ENCODE measurements at regions not wholly inside any gene's neighbourhood (a gene's known extent, or its start where the extent isn't known, plus 50 kb on each side); places are given as distances from the start of the nearest gene placed in this dataset.
"Not testable (repeated sequence)": the region's sequence is repeated elsewhere in the genome, so short reads cannot be mapped to it uniquely, and the experiment has no call there.

- no peaks in the 10 kb centered on the region for H3K36me3 ChIP-seq (ENCODE audit: control insufficient read depth, insufficient read depth, low read length, severe bottlenecking)
- no peaks in the 10 kb centered on the region for H3K9me3 ChIP-seq (ENCODE audit: control insufficient read depth, low read length)
- no peak overlapping the region for H3K9ac ChIP-seq (ENCODE audit: low read length)
Observed at GRCh38 chr1:109840011-109840629, 70.5 kb upstream of the CSF1 start.

GRCh38 chr1:109839276-109839675 lies 71.4 kb upstream of the CSF1 start:
- not testable (repeated sequence) for H3K9ac ChIP-seq (ENCODE audit: low read length); H3K36me3 ChIP-seq (ENCODE audit: control insufficient read depth, insufficient read depth, low read length, severe bottlenecking); H3K4me3 ChIP-seq (ENCODE audit: low read length); DNase-seq (ENCODE audit: low read depth); H3K27me3 ChIP-seq (replicated peaks; ENCODE audit: control insufficient read depth, insufficient read depth, low read length); H3K9me3 ChIP-seq (ENCODE audit: control insufficient read depth, low read length)
- H3K4me1 ChIP-seq (ENCODE audit: control insufficient read depth, insufficient read depth, low read length), result peaks cover 11% of the 10 kb centered on the region

More at GRCh38 chr1:109840011-109840629, 70.5 kb upstream of the CSF1 start:
- Histone ChIP-seq H3K27me3 (replicated peaks; ENCODE audit: control insufficient read depth, insufficient read depth, low read length) (no peaks in the 10 kb centered on the region), H3K4me3 (ENCODE audit: low read length) (no peak overlapping the region), H3K4me1 (ENCODE audit: control insufficient read depth, insufficient read depth, low read length) (peaks cover 5% of the 10 kb centered on the region)
- no peak for DNase-seq (ENCODE audit: low read depth)

- H3K4me1 ChIP-seq (ENCODE audit: control insufficient read depth, insufficient read depth, low read length), result peaks cover 15% of the 10 kb centered on the region
- peak; percentile 41 for DNase-seq (ENCODE audit: low read depth)
Observed at GRCh38 chr1:109838838-109839240, 71.8 kb upstream of the CSF1 start.

GRCh38 chr1:109837852-109838570 lies 72.6 kb upstream of the CSF1 start:
- Histone ChIP-seq H3K4me1 (ENCODE audit: control insufficient read depth, insufficient read depth, low read length) (peaks cover 22% of the 10 kb centered on the region), H3K9ac (ENCODE audit: low read length) (no peak overlapping the region), H3K4me3 (ENCODE audit: low read length) (no peak overlapping the region), H3K36me3 (ENCODE audit: control insufficient read depth, insufficient read depth, low read length, severe bottlenecking) (no peaks in the 10 kb centered on the region), H3K9me3 (ENCODE audit: control insufficient read depth, low read length) (no peaks in the 10 kb centered on the region), H3K27me3 (replicated peaks; ENCODE audit: control insufficient read depth, insufficient read depth, low read length) (no peaks in the 10 kb centered on the region)
- no peak for DNase-seq (ENCODE audit: low read depth)

More at GRCh38 chr1:109838838-109839240, 71.8 kb upstream of the CSF1 start:
- Histone ChIP-seq H3K36me3 (ENCODE audit: control insufficient read depth, insufficient read depth, low read length, severe bottlenecking) (no peaks in the 10 kb centered on the region), H3K9me3 (ENCODE audit: control insufficient read depth, low read length) (no peaks in the 10 kb centered on the region), H3K4me3 (ENCODE audit: low read length) (no peak overlapping the region), H3K27me3 (replicated peaks; ENCODE audit: control insufficient read depth, insufficient read depth, low read length) (no peaks in the 10 kb centered on the region), H3K9ac (ENCODE audit: low read length) (no peak overlapping the region)

GRCh38 chr1:109835645-109836044 lies 71.9 kb upstream of the EPS8L3 start:
- peaks cover 22% of the 10 kb centered on the region for H3K4me1 ChIP-seq (ENCODE audit: control insufficient read depth, insufficient read depth, low read length)
- H3K9ac ChIP-seq (ENCODE audit: low read length), result not testable (repeated sequence)

GRCh38 chr1:109834951-109835350 lies 71.2 kb upstream of the EPS8L3 start:
- no peak overlapping the region for H3K4me3 ChIP-seq (ENCODE audit: low read length)
- peaks cover 22% of the 10 kb centered on the region for H3K4me1 ChIP-seq (ENCODE audit: control insufficient read depth, insufficient read depth, low read length)
- no peak overlapping the region for H3K9ac ChIP-seq (ENCODE audit: low read length)
- no peaks in the 10 kb centered on the region for H3K9me3 ChIP-seq (ENCODE audit: control insufficient read depth, low read length)
- no peak for DNase-seq (ENCODE audit: low read depth)
- no peaks in the 10 kb centered on the region for H3K36me3 ChIP-seq (ENCODE audit: control insufficient read depth, insufficient read depth, low read length, severe bottlenecking)
- no peaks in the 10 kb centered on the region for H3K27me3 ChIP-seq (replicated peaks; ENCODE audit: control insufficient read depth, insufficient read depth, low read length)

More at GRCh38 chr1:109835645-109836044, 71.9 kb upstream of the EPS8L3 start:
- not testable (repeated sequence) for H3K4me3 ChIP-seq (ENCODE audit: low read length); H3K9me3 ChIP-seq (ENCODE audit: control insufficient read depth, low read length); H3K27me3 ChIP-seq (replicated peaks; ENCODE audit: control insufficient read depth, insufficient read depth, low read length); H3K36me3 ChIP-seq (ENCODE audit: control insufficient read depth, insufficient read depth, low read length, severe bottlenecking); DNase-seq (ENCODE audit: low read depth)

- H3K9me3 ChIP-seq (ENCODE audit: control insufficient read depth, low read length), result no peaks in the 10 kb centered on the region
- H3K36me3 ChIP-seq (ENCODE audit: control insufficient read depth, insufficient read depth, low read length, severe bottlenecking), result no peaks in the 10 kb centered on the region
- H3K4me1 ChIP-seq (ENCODE audit: control insufficient read depth, insufficient read depth, low read length), result peaks cover 36% of the 10 kb centered on the region
- H3K9ac ChIP-seq (ENCODE audit: low read length), result no peak overlapping the region
- no peak overlapping the region for H3K4me3 ChIP-seq (ENCODE audit: low read length)
- DNase-seq (ENCODE audit: low read depth), result no peak
- H3K27me3 ChIP-seq (replicated peaks; ENCODE audit: control insufficient read depth, insufficient read depth, low read length), result no peaks in the 10 kb centered on the region
Observed at GRCh38 chr1:109832945-109833344, 69.2 kb upstream of the EPS8L3 start.

- H3K27me3 ChIP-seq (replicated peaks; ENCODE audit: control insufficient read depth, insufficient read depth, low read length), result no peaks in the 10 kb centered on the region
- DNase-seq (ENCODE audit: low read depth), result no peak
- no peaks in the 10 kb centered on the region for H3K9me3 ChIP-seq (ENCODE audit: control insufficient read depth, low read length)
- no peaks in the 10 kb centered on the region for H3K36me3 ChIP-seq (ENCODE audit: control insufficient read depth, insufficient read depth, low read length, severe bottlenecking)
- no peak overlapping the region for H3K4me3 ChIP-seq (ENCODE audit: low read length)
- peaks cover 64% of the 10 kb centered on the region for H3K4me1 ChIP-seq (ENCODE audit: control insufficient read depth, insufficient read depth, low read length)
- peak overlapping the region; percentile 42 for H3K9ac ChIP-seq (ENCODE audit: low read length)
Observed at GRCh38 chr1:109828756-109829505, 65.2 kb upstream of the EPS8L3 start.

GRCh38 chr1:109827986-109828385 lies 64.3 kb upstream of the EPS8L3 start:
- DNase-seq (ENCODE audit: low read depth), result no peak
- Histone ChIP-seq H3K36me3 (ENCODE audit: control insufficient read depth, insufficient read depth, low read length, severe bottlenecking) (no peaks in the 10 kb centered on the region), H3K9ac (ENCODE audit: low read length) (no peak overlapping the region), H3K4me3 (ENCODE audit: low read length) (no peak overlapping the region), H3K27me3 (replicated peaks; ENCODE audit: control insufficient read depth, insufficient read depth, low read length) (no peaks in the 10 kb centered on the region), H3K9me3 (ENCODE audit: control insufficient read depth, low read length) (no peaks in the 10 kb centered on the region), H3K4me1 (ENCODE audit: control insufficient read depth, insufficient read depth, low read length) (peaks cover 65% of the 10 kb centered on the region)

GRCh38 chr1:109827466-109827865 lies 63.7 kb upstream of the EPS8L3 start:
- peaks cover 70% of the 10 kb centered on the region for H3K4me1 ChIP-seq (ENCODE audit: control insufficient read depth, insufficient read depth, low read length)
- H3K36me3 ChIP-seq (ENCODE audit: control insufficient read depth, insufficient read depth, low read length, severe bottlenecking), result no peaks in the 10 kb centered on the region
- no peaks in the 10 kb centered on the region for H3K27me3 ChIP-seq (replicated peaks; ENCODE audit: control insufficient read depth, insufficient read depth, low read length)

GRCh38 chr1:109826930-109827349 lies 63.2 kb upstream of the EPS8L3 start:
- no peaks in the 10 kb centered on the region for H3K27me3 ChIP-seq (replicated peaks; ENCODE audit: control insufficient read depth, insufficient read depth, low read length)

More at GRCh38 chr1:109827466-109827865, 63.7 kb upstream of the EPS8L3 start:
- H3K4me3 ChIP-seq (ENCODE audit: low read length), result no peak overlapping the region
- no peaks in the 10 kb centered on the region for H3K9me3 ChIP-seq (ENCODE audit: control insufficient read depth, low read length)
- DNase-seq (ENCODE audit: low read depth), result peak; percentile 47
- H3K9ac ChIP-seq (ENCODE audit: low read length), result no peak overlapping the region

More at GRCh38 chr1:109826930-109827349, 63.2 kb upstream of the EPS8L3 start:
- Histone ChIP-seq H3K9me3 (ENCODE audit: control insufficient read depth, low read length) (no peaks in the 10 kb centered on the region), H3K4me3 (ENCODE audit: low read length) (no peak overlapping the region), H3K9ac (ENCODE audit: low read length) (peak overlapping the region; percentile 58), H3K36me3 (ENCODE audit: control insufficient read depth, insufficient read depth, low read length, severe bottlenecking) (no peaks in the 10 kb centered on the region), H3K4me1 (ENCODE audit: control insufficient read depth, insufficient read depth, low read length) (peaks cover 76% of the 10 kb centered on the region)
- no peak for DNase-seq (ENCODE audit: low read depth)

All from adipocyte (in vitro differentiated cells).